ENCODE measurements at regions not wholly inside any gene's neighbourhood (a gene's known extent, or its start where the extent isn't known, plus 50 kb on each side); places are given as distances from the start of the nearest gene placed in this dataset.

- Histone ChIP-seq H3K4me3 (ENCODE audit: low read length) (no peak overlapping the region), H3K27ac (ENCODE audit: low read depth in 1 of 2, low read length in 2 of 2) (no peak overlapping the region), H3K36me3 (ENCODE audit: insufficient read depth, low read length) (no peaks in the 10 kb centered on the region), H3K27me3 (ENCODE audit: control insufficient read depth in 1 of 2, insufficient read depth in 2 of 2, low read length in 2 of 2) (no peaks in the 10 kb centered on the region), H3K4me1 (ENCODE audit: insufficient read depth, low read length) (no peaks in the 10 kb centered on the region), H3K9me3 (ENCODE audit: control insufficient read depth in 1 of 2, insufficient read depth in 1 of 2, low read length in 2 of 2) (no peaks in the 10 kb centered on the region)
- ChIA-PET CTCF (no interaction called here), POLR2A (no interaction called here)
- Mint-ChIP-seq H3K36me3 (ENCODE audit: low read depth) (no peaks in the 10 kb centered on the region), H3K4me3 (no peak overlapping the region), H3K4me1 (ENCODE audit: low read depth) (no peaks in the 10 kb centered on the region), H3K9me3 (peaks cover 12% of the 10 kb centered on the region), H3K27me3 (no peaks in the 10 kb centered on the region), H3K27ac (no peak overlapping the region)
- no peak for TF ChIP-seq CTCF (IDR thresholded peaks at IDR 0.05)
- ATAC-seq (ENCODE audit: poor library complexity) (no peak), DNase-seq (no peak)
- intact Hi-C loops (cut with DNase I, micrococcal nuclease), result no loop called here
Measured at GRCh38 chr14:81972601-81973000, 438.9 kb upstream of the SEL1L start.

DNA sequence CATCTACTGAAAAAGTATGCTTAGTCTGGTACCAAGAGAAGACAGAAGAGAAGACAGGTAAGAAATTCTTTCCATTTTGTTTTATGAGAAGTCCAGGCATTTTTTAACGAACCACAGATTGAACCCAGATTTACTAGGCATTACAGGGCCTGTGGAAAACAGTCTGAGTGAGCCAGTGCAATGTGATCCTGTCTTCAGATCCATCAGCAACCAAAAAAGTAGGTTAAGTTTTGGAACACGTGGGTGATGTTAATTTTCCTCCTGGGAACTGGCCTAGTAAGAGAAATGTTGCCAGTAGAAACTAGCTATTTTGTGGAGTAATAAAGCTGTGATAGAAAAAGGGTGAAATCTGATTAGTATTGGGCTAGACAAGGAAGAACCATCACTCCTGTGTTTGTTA is 440.9 kb upstream of the SEL1L start:
- H3K4me1 ChIP-seq (ENCODE audit: insufficient read depth, low read length), result no peaks in the 10 kb centered on the region
- no peaks in the 10 kb centered on the region for H3K27me3 ChIP-seq (ENCODE audit: control insufficient read depth in 1 of 2, insufficient read depth in 2 of 2, low read length in 2 of 2)
- no peak overlapping the region for H3K27ac Mint-ChIP-seq
- no peaks in the 10 kb centered on the region for H3K4me1 Mint-ChIP-seq (ENCODE audit: low read depth)
- no peak overlapping the region for H3K4me3 ChIP-seq (ENCODE audit: low read length)
- no peak for ATAC-seq (ENCODE audit: poor library complexity)
- H3K36me3 ChIP-seq (ENCODE audit: insufficient read depth, low read length), result no peaks in the 10 kb centered on the region
- no peaks in the 10 kb centered on the region for H3K36me3 Mint-ChIP-seq (ENCODE audit: low read depth)
- H3K4me3 Mint-ChIP-seq, result no peak overlapping the region
- no peaks in the 10 kb centered on the region for H3K27me3 Mint-ChIP-seq
- intact Hi-C loops (cut with DNase I, micrococcal nuclease), result no loop called here
- no peaks in the 10 kb centered on the region for H3K9me3 ChIP-seq (ENCODE audit: control insufficient read depth in 1 of 2, insufficient read depth in 1 of 2, low read length in 2 of 2)
- TF ChIP-seq CTCF (IDR thresholded peaks at IDR 0.05), result no peak
- ChIA-PET POLR2A (no interaction called here), CTCF (no interaction called here)
- H3K27ac ChIP-seq (ENCODE audit: low read depth in 1 of 2, low read length in 2 of 2), result no peak overlapping the region
- no peak for DNase-seq
- peaks cover 10% of the 10 kb centered on the region for H3K9me3 Mint-ChIP-seq

- Mint-ChIP-seq H3K4me1 (ENCODE audit: low read depth) (no peaks in the 10 kb centered on the region), H3K4me3 (no peak overlapping the region), H3K9me3 (no peaks in the 10 kb centered on the region), H3K27ac (no peak overlapping the region), H3K36me3 (ENCODE audit: low read depth) (no peaks in the 10 kb centered on the region), H3K27me3 (no peaks in the 10 kb centered on the region)
- Histone ChIP-seq H3K27me3 (ENCODE audit: control insufficient read depth in 1 of 2, insufficient read depth in 2 of 2, low read length in 2 of 2) (no peaks in the 10 kb centered on the region), H3K36me3 (ENCODE audit: insufficient read depth, low read length) (no peaks in the 10 kb centered on the region), H3K4me1 (ENCODE audit: insufficient read depth, low read length) (no peaks in the 10 kb centered on the region), H3K27ac (ENCODE audit: low read depth in 1 of 2, low read length in 2 of 2) (no peak overlapping the region), H3K4me3 (ENCODE audit: low read length) (no peak overlapping the region), H3K9me3 (ENCODE audit: control insufficient read depth in 1 of 2, insufficient read depth in 1 of 2, low read length in 2 of 2) (no peaks in the 10 kb centered on the region)
- ChIA-PET CTCF (no interaction called here), POLR2A (no interaction called here)
- intact Hi-C loops (cut with DNase I, micrococcal nuclease), result no loop called here
- ATAC-seq (ENCODE audit: poor library complexity), result no peak
- TF ChIP-seq CTCF (IDR thresholded peaks at IDR 0.05), result no peak
- no peak for DNase-seq
Measured at GRCh38 chr14:81980601-81981306, 447.1 kb upstream of the SEL1L start.

Measured in CD4-positive, alpha-beta T cell (primary cell).